SK-N-SH treated with all-trans-retinoic acid at 6 μM for 48 hours (cell line): ENCODE measurements at regions not wholly inside any gene's neighbourhood (a gene's known extent, or its start where the extent isn't known, plus 50 kb on each side); places are given as distances from the start of the nearest gene placed in this dataset.

Experiments
- ARNTL ChIP-seq: fragments of 450-650 bp; formaldehyde crosslinking; IDR thresholded peaks from 2 replicates; pipeline ENCODE4 v1.5.0; 2020; ENCODE audit warnings: low read depth, mild to moderate bottlenecking, moderate library complexity, borderline replicate concordance
- BACH2 ChIP-seq: fragments of 250-450 bp; sonication (Bioruptor Pico); IDR thresholded peaks from 2 replicates; pipeline ENCODE4 v1.9.0; 2021; ENCODE audit warnings: mild to moderate bottlenecking, borderline replicate concordance
- ESRRG ChIP-seq: fragments of 250-450 bp; sonication (Bioruptor Pico); IDR thresholded peaks from 2 replicates; pipeline ENCODE4 v1.6.1; 2021; ENCODE audit warnings: mild to moderate bottlenecking
- SNAI2 ChIP-seq: fragments of 250-450 bp; sonication (Bioruptor Pico); IDR thresholded peaks from 2 replicates; pipeline ENCODE4 v1.5.0; 2020; ENCODE audit warnings: mild to moderate bottlenecking, moderate library complexity
- ZFP3 ChIP-seq: fragments of 250-450 bp; sonication (Bioruptor Pico); IDR thresholded peaks from 2 replicates; pipeline ENCODE4 v1.5.0; 2020; ENCODE audit warnings: mild to moderate bottlenecking, moderate library complexity
- ZNF8 ChIP-seq: fragments of 450-650 bp; formaldehyde crosslinking; IDR thresholded peaks from 2 replicates; pipeline ENCODE4 v1.5.0; 2020; ENCODE audit warnings: mild to moderate bottlenecking, moderate library complexity
- TF ChIP-seq, protein P1 (sequence below): fragments of 250-450 bp; sonication (Bioruptor Pico); IDR thresholded peaks from 2 replicates; pipeline ENCODE4 v1.8.0; 2020; ENCODE audit warnings: mild to moderate bottlenecking, moderate library complexity, borderline replicate concordance

DNA sequence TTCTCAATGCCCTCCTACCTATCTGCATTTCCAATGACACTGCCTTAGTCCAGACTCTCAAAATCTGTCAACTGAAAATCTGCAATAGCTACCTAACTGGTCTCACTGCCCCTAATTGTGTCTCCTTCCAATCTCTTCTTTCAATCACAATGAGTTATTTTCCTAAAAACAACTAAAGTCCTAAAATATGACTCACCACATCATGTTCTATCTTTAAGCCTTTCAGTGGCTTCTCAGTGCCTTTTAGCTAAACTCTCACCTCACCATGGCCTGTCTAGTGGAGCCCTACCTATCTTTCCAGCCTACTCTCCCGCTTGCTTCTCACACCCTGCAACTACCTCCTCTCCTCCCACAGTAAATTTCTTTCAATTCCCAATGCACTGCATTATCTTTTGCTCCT, 220.9 kb upstream of the PKDCC start:
- no peak for TF ChIP-seq BACH2 (CRISPR knock-in tag)
- no peak for TF ChIP-seq ZFP3 (CRISPR knock-in tag)
- TF ChIP-seq SNAI2 (CRISPR knock-in tag): no peak
- TF ChIP-seq, protein P1, sequence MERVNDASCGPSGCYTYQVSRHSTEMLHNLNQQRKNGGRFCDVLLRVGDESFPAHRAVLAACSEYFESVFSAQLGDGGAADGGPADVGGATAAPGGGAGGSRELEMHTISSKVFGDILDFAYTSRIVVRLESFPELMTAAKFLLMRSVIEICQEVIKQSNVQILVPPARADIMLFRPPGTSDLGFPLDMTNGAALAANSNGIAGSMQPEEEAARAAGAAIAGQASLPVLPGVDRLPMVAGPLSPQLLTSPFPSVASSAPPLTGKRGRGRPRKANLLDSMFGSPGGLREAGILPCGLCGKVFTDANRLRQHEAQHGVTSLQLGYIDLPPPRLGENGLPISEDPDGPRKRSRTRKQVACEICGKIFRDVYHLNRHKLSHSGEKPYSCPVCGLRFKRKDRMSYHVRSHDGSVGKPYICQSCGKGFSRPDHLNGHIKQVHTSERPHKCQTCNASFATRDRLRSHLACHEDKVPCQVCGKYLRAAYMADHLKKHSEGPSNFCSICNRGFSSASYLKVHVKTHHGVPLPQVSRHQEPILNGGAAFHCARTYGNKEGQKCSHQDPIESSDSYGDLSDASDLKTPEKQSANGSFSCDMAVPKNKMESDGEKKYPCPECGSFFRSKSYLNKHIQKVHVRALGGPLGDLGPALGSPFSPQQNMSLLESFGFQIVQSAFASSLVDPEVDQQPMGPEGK: no peak
- TF ChIP-seq ZNF8 (CRISPR knock-in tag): no peak
- TF ChIP-seq ARNTL: no peak
- no peak for TF ChIP-seq ESRRG
